GM06990 (cell line): ENCODE measurements at regions not wholly inside any gene's neighbourhood (a gene's known extent, or its start where the extent isn't known, plus 50 kb on each side); places are given as distances from the start of the nearest gene placed in this dataset.

ENCODE experiments used
- DNase-seq: peaks from one replicate; pipeline ENCODE4 v3.0.0-alpha.2; 2011; ENCODE audit not compliant: insufficient read length; ENCODE audit errors: extremely low read depth
- H3K27me3 ChIP-seq: replicated peaks from 2 replicates; pipeline ENCODE4 v1.6.0; 2011; ENCODE audit warnings: low read length; ENCODE audit not compliant: control insufficient read depth, insufficient read depth
- H3K36me3 ChIP-seq: 2 replicates; pipeline ENCODE4 v1.5.1; 2011; ENCODE audit warnings: low read length; ENCODE audit not compliant: control insufficient read depth, insufficient read depth
- H3K4me3 ChIP-seq: replicated peaks from 2 replicates; pipeline ENCODE4 v1.5.1; 2011; ENCODE audit warnings: low read depth, mild to moderate bottlenecking, control low read depth, low read length
- TF ChIP-seq, protein P1 (sequence below): IDR thresholded peaks from 2 replicates; pipeline ENCODE4 v1.5.1; 2011; ENCODE audit warnings: low read length, control low read depth, mild to moderate bottlenecking, inconsistent platforms; ENCODE audit not compliant: insufficient read depth, poor library complexity, severe bottlenecking

DNA sequence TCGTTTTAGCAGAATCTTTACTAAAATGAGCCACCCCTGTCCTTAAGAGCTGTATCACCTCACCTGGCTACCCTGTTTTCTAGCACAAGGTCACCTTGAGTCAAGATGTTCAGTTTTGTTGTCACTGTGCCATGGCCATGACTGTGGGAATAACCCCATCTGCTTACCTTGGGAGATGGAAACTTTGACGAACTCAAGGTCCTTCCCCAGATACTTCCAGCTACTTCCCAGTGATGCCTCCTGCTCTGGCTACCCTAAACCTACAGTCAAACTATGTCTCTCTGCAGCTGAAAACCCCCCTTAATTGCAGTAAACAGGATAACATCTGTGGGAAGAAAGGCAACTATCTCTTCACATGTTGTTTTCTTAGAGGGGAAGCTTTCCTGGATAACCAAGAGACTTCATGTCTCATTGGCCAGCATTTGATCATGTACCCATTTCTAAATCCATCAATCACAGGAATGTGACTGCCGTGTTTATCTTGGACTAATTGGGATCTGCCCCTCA lies 89.5 kb upstream of the C1orf21 start:
- H3K4me3 ChIP-seq = no peak overlapping the region
- TF ChIP-seq, protein P1, sequence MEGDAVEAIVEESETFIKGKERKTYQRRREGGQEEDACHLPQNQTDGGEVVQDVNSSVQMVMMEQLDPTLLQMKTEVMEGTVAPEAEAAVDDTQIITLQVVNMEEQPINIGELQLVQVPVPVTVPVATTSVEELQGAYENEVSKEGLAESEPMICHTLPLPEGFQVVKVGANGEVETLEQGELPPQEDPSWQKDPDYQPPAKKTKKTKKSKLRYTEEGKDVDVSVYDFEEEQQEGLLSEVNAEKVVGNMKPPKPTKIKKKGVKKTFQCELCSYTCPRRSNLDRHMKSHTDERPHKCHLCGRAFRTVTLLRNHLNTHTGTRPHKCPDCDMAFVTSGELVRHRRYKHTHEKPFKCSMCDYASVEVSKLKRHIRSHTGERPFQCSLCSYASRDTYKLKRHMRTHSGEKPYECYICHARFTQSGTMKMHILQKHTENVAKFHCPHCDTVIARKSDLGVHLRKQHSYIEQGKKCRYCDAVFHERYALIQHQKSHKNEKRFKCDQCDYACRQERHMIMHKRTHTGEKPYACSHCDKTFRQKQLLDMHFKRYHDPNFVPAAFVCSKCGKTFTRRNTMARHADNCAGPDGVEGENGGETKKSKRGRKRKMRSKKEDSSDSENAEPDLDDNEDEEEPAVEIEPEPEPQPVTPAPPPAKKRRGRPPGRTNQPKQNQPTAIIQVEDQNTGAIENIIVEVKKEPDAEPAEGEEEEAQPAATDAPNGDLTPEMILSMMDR = no peak
- H3K27me3 ChIP-seq = no peaks in the 10 kb centered on the region; the same call in 1 of the 2 replicates
- DNase-seq = no peak
- H3K36me3 ChIP-seq = no peaks in the 10 kb centered on the region

DNA sequence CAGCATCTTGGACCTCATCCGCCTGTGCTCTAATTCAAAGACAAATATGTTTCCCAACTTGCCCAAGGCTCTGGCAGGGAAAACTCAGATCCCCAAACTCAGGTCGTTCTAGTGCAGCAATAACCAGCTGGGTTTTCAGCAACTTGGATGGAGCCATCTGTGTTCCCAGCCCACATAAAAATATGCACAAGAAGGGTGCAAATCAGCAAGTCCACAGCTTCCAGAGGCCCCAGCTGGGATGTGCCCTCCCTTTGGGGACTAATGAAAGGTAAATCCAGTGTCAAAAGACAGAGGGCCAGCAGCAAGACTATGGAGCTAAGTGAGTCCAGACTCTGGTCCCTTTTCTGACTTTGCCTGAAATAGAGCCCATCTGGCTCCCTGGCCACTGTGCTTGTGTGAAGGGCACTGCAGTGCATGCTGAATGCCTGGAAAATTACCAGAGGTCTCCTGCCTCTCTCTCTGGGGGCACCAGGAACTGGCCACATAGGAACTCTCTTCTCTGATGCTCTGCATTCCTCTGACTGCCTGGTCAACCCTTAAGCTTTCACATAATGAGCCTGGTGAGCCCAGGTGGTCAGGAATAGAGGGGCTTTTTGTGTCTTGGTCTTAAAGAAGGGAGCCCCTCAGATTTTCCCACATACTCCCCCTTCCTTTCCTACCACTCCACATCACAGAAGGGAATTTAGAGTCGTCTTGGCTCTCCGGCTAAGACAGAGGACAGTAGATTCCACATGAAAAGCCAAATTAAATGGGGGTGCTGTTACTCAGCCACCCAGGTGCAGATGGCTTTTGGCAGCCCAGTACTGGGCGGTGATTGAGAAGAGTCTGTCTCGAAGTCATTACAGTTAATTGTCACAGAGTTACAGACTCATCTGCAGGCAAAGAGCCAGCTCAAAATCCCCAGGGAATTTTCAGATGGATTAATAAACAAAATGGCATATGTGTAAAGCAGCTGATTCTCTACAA lies 88.1 kb upstream of the C1orf21 start:
- Histone ChIP-seq H3K36me3 (no peaks in the 10 kb centered on the region), H3K4me3 (no peak overlapping the region), H3K27me3 (no peaks in the 10 kb centered on the region; the same call in 1 of the 2 replicates)
- TF ChIP-seq, protein P1 = no peak
- DNase-seq = no peak

DNA sequence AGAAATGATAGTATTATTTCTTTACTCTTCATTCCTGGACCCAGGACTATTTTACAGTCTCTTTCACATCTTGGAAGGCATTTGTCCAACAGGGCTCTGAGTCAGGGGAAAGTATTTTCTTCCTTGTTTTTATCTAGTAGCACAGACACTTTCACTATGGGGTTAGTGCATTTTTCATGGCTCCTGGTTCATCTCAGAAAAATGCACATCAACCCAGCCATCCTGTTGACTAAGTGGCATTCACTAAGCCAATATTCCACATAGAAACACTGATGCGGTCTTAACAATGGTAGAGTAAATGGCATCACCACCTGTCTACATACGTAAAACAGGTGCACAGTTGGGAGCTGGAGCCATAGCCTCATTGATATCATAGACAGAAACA lies 87.4 kb upstream of the C1orf21 start:
- TF ChIP-seq, protein P1 = no peak
- no peak for DNase-seq
- no peak overlapping the region for H3K4me3 ChIP-seq

DNA sequence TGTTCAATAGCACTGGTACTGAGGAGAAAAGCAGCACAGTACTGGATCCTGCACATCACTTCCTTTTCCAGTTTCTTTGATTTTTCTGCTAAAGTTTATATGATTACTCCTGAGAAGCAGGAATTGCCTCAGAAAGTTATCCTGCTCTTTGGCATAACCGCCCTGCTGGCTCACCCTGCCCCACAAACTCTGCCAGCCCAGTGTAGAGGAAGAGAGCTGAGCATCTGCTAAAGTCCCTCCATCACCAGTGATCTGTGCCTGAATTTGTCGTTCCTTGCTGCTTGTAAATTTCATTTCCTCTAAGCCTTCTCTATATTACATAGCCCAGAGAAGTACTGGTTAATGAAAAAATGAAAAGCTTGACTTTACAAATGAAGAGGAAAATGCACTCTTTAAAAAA lies 87.0 kb upstream of the C1orf21 start:
- Histone ChIP-seq H3K27me3 (no peaks in the 10 kb centered on the region; the same call in 1 of the 2 replicates), H3K36me3 (no peaks in the 10 kb centered on the region), H3K4me3 (no peak overlapping the region)
- DNase-seq = no peak
- TF ChIP-seq, protein P1 = no peak

More for the DNA sequence above, 87.4 kb upstream of the C1orf21 start:
- no peaks in the 10 kb centered on the region for H3K36me3 ChIP-seq
- H3K27me3 ChIP-seq = no peaks in the 10 kb centered on the region; the same call in 1 of the 2 replicates

DNA sequence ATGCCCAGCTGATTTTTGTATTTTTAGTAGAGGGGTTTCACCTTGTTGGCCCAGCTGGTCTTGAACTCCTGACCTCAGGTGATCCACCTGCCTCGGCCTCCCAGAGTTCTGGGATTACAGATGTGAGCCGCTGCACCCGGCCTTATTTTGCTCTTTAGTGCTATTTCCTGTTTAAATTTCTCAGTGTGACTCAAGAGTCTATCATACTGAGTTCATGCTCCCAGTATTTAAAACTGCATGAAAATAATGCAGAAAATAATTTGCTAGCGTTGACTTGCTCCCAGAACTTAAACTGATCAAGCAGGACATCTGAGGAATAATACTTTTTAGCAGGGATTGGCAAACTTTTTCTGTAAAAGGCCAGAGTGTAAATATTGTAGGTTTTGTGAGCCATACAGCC lies 86.4 kb upstream of the C1orf21 start:
- TF ChIP-seq, protein P1 = no peak

More for the DNA sequence above, 86.4 kb upstream of the C1orf21 start:
- Histone ChIP-seq H3K27me3 (no peaks in the 10 kb centered on the region; the same call in 1 of the 2 replicates), H3K36me3 (no peaks in the 10 kb centered on the region), H3K4me3 (no peak overlapping the region)
- no peak for DNase-seq
